Fibroblast of peridontal ligament (primary cell): ENCODE measurements at regions not wholly inside any gene's neighbourhood (a gene's known extent, or its start where the extent isn't known, plus 50 kb on each side); places are given as distances from the start of the nearest gene placed in this dataset.

Experiments used
- DNase-seq: peaks from one replicate; pipeline ENCODE4 v3.0.0-alpha.2; 2010; ENCODE audit errors: extremely low read depth

GRCh38 chr2:173588931-173589369, 234.3 kb downstream of the CDCA7 start:
- DNase-seq = no peak

- DNase-seq = no peak
Measured at GRCh38 chr2:173589604-173590275, 235.1 kb downstream of the CDCA7 start.

- DNase-seq = peak; percentile 98
Measured at GRCh38 chr2:173590276-173590861, 235.7 kb downstream of the CDCA7 start.

- no peak for DNase-seq
Measured at GRCh38 chr2:173593109-173593508, 238.4 kb downstream of the CDCA7 start.

- DNase-seq = peak; percentile 74
Measured at GRCh38 chr2:173596244-173596643, 241.6 kb downstream of the CDCA7 start.

GRCh38 chr2:173598525-173598924, 243.9 kb downstream of the CDCA7 start:
- no peak for DNase-seq

- no peak for DNase-seq
Measured at GRCh38 chr2:173599821-173600359, 245.2 kb downstream of the CDCA7 start.

GRCh38 chr2:173602153-173602795, 247.6 kb downstream of the CDCA7 start:
- DNase-seq = no peak

GRCh38 chr2:173605994-173606393, 251.3 kb downstream of the CDCA7 start:
- DNase-seq = no peak

GRCh38 chr2:173606619-173607248, 252.1 kb downstream of the CDCA7 start:
- DNase-seq = no peak

GRCh38 chr2:173607606-173608311, 253.1 kb downstream of the CDCA7 start:
- DNase-seq = no peak

- no peak for DNase-seq
Measured at GRCh38 chr2:173611121-173611520, 256.4 kb downstream of the CDCA7 start.

- no peak for DNase-seq
Measured at GRCh38 chr2:173612354-173612753, 257.7 kb downstream of the CDCA7 start.

- no peak for DNase-seq
Measured at GRCh38 chr2:173613386-173613785, 258.7 kb downstream of the CDCA7 start.

- no peak for DNase-seq
Measured at GRCh38 chr2:173614265-173614930, 259.7 kb downstream of the CDCA7 start.

- DNase-seq = no peak
Measured at GRCh38 chr2:173623438-173624319, 269.0 kb downstream of the CDCA7 start.

GRCh38 chr2:173625315-173625714, 270.6 kb downstream of the CDCA7 start:
- no peak for DNase-seq

GRCh38 chr2:173629076-173629475, 274.4 kb downstream of the CDCA7 start:
- no peak for DNase-seq

- DNase-seq = peak; percentile 28
Measured at GRCh38 chr2:173630425-173631126, 275.9 kb downstream of the CDCA7 start.

GRCh38 chr2:173631127-173631460, 276.4 kb downstream of the CDCA7 start:
- peak; percentile 57 for DNase-seq
